NT2/D1 (cell line): ENCODE measurements at regions not wholly inside any gene's neighbourhood (a gene's known extent, or its start where the extent isn't known, plus 50 kb on each side); places are given as distances from the start of the nearest gene placed in this dataset.

ENCODE experiments used
- YY1 ChIP-seq: IDR thresholded peaks from 2 replicates; pipeline ENCODE4 v1.6.1; 2011; ENCODE audit not compliant: insufficient read length, insufficient read depth
- ZNF274 ChIP-seq: IDR thresholded peaks from 2 replicates; pipeline ENCODE4 v1.6.1; 2011; ENCODE audit warnings: mild to moderate bottlenecking, low read depth, low read length

DNA sequence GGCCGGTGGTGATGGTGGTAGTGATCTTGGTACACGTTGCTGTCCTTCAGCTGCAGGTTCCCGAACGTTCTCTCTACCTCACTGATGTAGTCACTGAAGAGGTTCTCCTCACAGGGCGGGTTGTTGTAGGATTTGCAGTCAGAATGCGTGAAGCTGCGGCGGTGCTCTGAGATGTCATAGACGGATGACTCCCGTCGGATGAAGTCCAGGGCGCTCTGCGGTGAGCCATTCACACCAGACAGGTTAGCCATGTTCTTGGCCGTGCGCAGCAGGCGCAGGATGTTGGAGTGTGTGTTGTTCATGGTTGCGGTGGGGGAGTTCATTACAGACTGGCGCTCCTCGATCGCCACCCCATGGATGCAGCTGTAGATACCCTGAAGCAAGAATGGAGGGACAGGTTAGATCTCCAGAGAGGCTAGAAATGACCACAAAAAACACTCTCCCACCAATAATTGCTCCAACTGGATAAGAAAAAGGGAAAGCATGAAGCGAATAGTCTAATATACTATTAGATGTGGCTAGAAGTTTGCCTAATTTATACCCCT lies 367.8 kb downstream of the EMP1 start:
- TF ChIP-seq YY1, result no peak
- no peak for TF ChIP-seq ZNF274
